ENCODE measurements at regions not wholly inside any gene's neighbourhood (a gene's known extent, or its start where the extent isn't known, plus 50 kb on each side); places are given as distances from the start of the nearest gene placed in this dataset.

DNA sequence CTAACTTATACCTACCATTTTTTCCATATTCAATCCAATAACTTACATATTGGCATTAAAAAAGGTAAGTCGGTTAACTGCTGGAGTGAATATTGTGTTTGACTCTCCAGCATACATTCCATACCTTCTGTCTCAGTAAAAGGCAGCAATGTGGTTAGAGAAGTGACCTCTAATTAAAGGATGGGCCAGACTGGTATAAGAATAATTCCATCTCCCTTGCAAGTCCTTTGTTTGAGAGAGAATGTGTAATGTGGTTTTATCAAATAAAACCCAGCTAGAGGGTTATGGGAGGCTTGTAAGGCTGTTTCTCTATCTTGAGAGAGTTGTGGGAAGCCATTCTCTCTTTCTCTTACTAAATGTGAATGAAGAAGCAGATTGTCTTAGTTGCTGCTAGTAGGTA, 289.3 kb upstream of the TCF4 start:
- Histone ChIP-seq H3K36me3 (no peaks in the 10 kb centered on the region), H3K9me3 (no peaks in the 10 kb centered on the region), H3K4me3 (no peak overlapping the region), H3K4me1 (no peaks in the 10 kb centered on the region), H3K27me3 (no peaks in the 10 kb centered on the region), H3K27ac (no peak overlapping the region)
- FAIRE-seq (no peak), DNase-seq (no peak), ATAC-seq (no peak)
- TF ChIP-seq, protein P1, sequence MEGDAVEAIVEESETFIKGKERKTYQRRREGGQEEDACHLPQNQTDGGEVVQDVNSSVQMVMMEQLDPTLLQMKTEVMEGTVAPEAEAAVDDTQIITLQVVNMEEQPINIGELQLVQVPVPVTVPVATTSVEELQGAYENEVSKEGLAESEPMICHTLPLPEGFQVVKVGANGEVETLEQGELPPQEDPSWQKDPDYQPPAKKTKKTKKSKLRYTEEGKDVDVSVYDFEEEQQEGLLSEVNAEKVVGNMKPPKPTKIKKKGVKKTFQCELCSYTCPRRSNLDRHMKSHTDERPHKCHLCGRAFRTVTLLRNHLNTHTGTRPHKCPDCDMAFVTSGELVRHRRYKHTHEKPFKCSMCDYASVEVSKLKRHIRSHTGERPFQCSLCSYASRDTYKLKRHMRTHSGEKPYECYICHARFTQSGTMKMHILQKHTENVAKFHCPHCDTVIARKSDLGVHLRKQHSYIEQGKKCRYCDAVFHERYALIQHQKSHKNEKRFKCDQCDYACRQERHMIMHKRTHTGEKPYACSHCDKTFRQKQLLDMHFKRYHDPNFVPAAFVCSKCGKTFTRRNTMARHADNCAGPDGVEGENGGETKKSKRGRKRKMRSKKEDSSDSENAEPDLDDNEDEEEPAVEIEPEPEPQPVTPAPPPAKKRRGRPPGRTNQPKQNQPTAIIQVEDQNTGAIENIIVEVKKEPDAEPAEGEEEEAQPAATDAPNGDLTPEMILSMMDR (IDR thresholded peaks at IDR 0.05): no peak
- WGBS, 2 donors: 88 to 95% methylated on average over 1 of the region's 1 CpG
- intact Hi-C loops (cut with DNase I): no loop called here

DNA sequence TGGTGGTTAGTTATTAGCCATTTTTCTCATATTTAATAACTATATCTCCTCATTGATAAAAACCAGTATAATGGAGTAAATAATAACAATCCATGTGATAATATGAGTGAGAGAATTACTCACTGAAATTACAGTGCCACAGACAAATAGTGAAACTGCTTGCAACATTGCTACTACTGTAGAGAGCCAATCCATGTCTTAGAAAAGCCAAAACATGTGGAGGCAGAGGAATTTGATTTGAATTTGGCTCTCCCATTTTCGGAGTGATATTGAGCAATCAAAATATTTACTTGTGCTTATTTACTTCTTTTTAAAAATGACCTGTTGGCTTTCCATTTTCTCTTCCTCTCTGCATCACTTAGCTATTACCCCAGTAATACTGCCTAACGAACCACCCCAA, 288.3 kb upstream of the TCF4 start:
- intact Hi-C loops (cut with DNase I): no loop called here
- ATAC-seq (no peak), FAIRE-seq (no peak), DNase-seq (no peak)
- H3K4me3 ChIP-seq: no peak overlapping the region
- TF ChIP-seq, protein P1 (IDR thresholded peaks at IDR 0.05): no peak
- no peaks in the 10 kb centered on the region for H3K36me3 ChIP-seq
- no peaks in the 10 kb centered on the region for H3K9me3 ChIP-seq
- 69 to 80% methylated on average over 2 of the region's 2 CpGs for WGBS, 2 donors
- no peak overlapping the region for H3K27ac ChIP-seq
- no peaks in the 10 kb centered on the region for H3K4me1 ChIP-seq
- no peaks in the 10 kb centered on the region for H3K27me3 ChIP-seq

DNA sequence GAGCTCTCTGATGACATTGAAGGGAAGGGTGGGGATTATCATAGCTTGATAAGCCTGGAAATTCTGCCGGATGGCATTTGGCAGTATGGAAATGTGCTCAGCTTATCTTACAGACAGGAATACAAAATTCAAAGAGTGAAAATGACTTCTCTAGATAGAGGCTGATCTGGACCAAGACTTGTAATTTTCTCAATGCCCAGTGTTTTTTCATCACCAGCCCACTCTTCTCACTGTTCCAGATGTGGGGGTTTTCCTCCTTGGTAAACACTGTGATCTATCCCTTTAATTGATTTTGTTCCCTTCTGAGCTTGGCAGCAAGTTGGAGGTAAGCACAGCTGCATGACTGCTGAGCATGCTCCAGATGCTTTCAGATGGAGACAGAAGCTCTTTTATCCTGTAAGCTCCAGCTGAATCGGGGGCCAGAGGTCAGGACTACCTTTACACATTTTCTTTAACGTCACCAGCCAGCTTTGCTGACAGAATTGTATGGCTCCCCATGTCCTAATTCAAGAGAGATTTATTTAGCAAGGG, 287.4 kb upstream of the TCF4 start:
- Histone ChIP-seq H3K27me3 (no peaks in the 10 kb centered on the region), H3K4me1 (no peaks in the 10 kb centered on the region), H3K36me3 (no peaks in the 10 kb centered on the region), H3K4me3 (no peak overlapping the region), H3K27ac (no peak overlapping the region), H3K9me3 (no peaks in the 10 kb centered on the region)
- FAIRE-seq (no peak), ATAC-seq (no peak), DNase-seq (no peak)
- WGBS, 2 donors: 26% methylated on average over 3 of the region's 3 CpGs
- intact Hi-C loops (cut with DNase I): no loop called here
- TF ChIP-seq, protein P1 (IDR thresholded peaks at IDR 0.05): no peak

DNA sequence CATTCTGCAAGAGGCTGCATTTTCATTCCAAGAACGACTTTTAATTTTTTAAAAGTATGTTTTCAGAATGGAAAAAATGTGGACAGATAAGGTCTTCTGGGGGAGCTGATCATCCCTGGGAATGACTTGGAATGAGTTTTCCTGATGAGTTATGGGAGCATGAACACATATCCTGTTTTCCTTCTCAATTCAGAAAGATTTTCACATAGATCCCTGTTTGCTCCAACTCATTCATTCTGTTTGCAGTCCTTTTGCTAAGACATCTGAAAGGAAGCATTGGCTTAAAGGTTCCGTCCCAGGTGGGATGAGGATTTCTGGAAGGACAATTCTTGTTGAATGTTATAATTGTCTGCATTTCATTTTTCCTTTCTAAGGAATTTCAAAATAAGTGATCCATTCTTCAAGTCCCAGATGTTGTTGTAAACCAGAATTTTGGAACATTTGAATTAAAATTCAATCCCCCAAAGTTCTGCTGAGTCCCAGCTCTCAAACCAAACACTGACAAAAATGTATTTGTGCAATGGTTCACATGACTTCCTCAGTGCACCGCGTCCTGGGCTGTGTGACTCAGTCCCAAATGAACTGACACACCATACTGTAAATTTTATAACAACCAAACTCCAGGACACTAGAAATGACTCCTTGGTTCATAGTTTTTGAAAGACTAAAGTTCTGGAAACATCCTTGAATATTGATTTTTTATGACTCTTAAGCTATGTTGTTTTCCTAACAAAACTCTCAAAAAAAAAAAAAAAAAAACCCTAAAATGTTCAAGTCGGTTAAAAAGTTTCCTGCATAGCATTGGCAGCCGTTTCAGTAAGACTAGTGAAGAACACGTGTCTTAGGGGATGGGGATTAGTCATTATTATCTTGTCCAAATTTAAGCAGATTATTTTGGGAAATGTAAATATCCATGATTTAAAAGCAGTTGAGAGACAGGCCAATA, 281.8 kb upstream of the TCF4 start:
- intact Hi-C loops (cut with DNase I): no loop called here

More for the DNA sequence above, 281.8 kb upstream of the TCF4 start:
- TF ChIP-seq, protein P1 (IDR thresholded peaks at IDR 0.05): no peak
- Histone ChIP-seq H3K27ac (no peak overlapping the region), H3K4me1 (no peaks in the 10 kb centered on the region), H3K9me3 (no peaks in the 10 kb centered on the region), H3K36me3 (no peaks in the 10 kb centered on the region), H3K27me3 (no peaks in the 10 kb centered on the region), H3K4me3 (no peak overlapping the region)
- WGBS, 2 donors: 76 to 83% methylated on average over 7 of the region's 7 CpGs
- peak in 2 of 4 donors; percentile 49 to 60 for ATAC-seq
- FAIRE-seq: no peak
- DNase-seq: no peak

All from pancreas (tissue), 10 donors.